Osteocyte (in vitro differentiated cells): ENCODE measurements at regions not wholly inside any gene's neighbourhood (a gene's known extent, or its start where the extent isn't known, plus 50 kb on each side); places are given as distances from the start of the nearest gene placed in this dataset.

Experiments used
- DNase-seq: peaks from one replicate; pipeline ENCODE4 v3.0.0; 2021; ENCODE audit warnings: mixed read lengths; ENCODE audit not compliant: unreplicated experiment; ENCODE audit errors: extremely low spot score
- H3K27ac Mint-ChIP-seq: one replicate; pipeline ENCODE4 v1.8.0; 2021; ENCODE audit warnings: mild to moderate bottlenecking, mixed read lengths; ENCODE audit not compliant: unreplicated experiment
- H3K27me3 Mint-ChIP-seq: one replicate; pipeline ENCODE4 v1.8.0; 2021; ENCODE audit warnings: mixed read lengths; ENCODE audit not compliant: unreplicated experiment
- H3K36me3 Mint-ChIP-seq: one replicate; pipeline ENCODE4 v1.8.0; 2021; ENCODE audit warnings: mixed read lengths; ENCODE audit not compliant: unreplicated experiment
- H3K4me1 Mint-ChIP-seq: one replicate; pipeline ENCODE4 v1.8.0; 2021; ENCODE audit warnings: mixed read lengths; ENCODE audit not compliant: unreplicated experiment
- H3K4me3 Mint-ChIP-seq: one replicate; pipeline ENCODE4 v1.8.0; 2021; ENCODE audit warnings: mild to moderate bottlenecking, moderate library complexity, mixed read lengths; ENCODE audit not compliant: unreplicated experiment
- H3K9me3 Mint-ChIP-seq: one replicate; pipeline ENCODE4 v1.8.0; 2021; ENCODE audit warnings: mixed read lengths; ENCODE audit not compliant: unreplicated experiment
- TF ChIP-seq, protein P1 (sequence below): fragments of 200-600 bp; sonication (generic); IDR thresholded peaks from 2 replicates; pipeline ENCODE4 v1.5.0; 2021; ENCODE audit warnings: antibody characterized with exemption, mild to moderate bottlenecking, moderate library complexity

DNA sequence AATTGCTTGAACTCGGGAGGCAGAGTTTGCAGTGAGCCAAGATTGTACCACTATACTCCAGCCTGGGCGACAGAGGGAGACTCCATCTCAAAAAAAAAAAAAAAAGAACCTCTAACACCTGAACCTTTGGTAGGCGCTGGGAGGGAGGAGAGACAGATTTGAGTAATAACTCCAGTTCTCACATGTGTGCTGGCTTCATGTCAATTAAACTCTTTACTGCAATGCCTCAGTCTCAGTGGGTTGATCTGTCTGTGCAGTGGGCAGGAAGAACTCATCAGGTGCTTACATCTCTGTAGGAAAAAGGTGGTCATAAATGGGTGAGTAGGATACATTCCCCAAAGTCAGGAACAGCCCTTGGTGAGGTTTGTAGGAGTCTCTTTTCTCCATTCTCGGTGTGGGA is 85.1 kb upstream of the ABCC4 start:
- DNase-seq = no peak
- H3K27ac Mint-ChIP-seq = no peak overlapping the region
- peaks cover 32% of the 10 kb centered on the region for H3K27me3 Mint-ChIP-seq
- H3K36me3 Mint-ChIP-seq = no peaks in the 10 kb centered on the region
- peaks cover 3% of the 10 kb centered on the region for H3K4me1 Mint-ChIP-seq
- no peak overlapping the region for H3K4me3 Mint-ChIP-seq
- H3K9me3 Mint-ChIP-seq = no peaks in the 10 kb centered on the region
- TF ChIP-seq, protein P1, sequence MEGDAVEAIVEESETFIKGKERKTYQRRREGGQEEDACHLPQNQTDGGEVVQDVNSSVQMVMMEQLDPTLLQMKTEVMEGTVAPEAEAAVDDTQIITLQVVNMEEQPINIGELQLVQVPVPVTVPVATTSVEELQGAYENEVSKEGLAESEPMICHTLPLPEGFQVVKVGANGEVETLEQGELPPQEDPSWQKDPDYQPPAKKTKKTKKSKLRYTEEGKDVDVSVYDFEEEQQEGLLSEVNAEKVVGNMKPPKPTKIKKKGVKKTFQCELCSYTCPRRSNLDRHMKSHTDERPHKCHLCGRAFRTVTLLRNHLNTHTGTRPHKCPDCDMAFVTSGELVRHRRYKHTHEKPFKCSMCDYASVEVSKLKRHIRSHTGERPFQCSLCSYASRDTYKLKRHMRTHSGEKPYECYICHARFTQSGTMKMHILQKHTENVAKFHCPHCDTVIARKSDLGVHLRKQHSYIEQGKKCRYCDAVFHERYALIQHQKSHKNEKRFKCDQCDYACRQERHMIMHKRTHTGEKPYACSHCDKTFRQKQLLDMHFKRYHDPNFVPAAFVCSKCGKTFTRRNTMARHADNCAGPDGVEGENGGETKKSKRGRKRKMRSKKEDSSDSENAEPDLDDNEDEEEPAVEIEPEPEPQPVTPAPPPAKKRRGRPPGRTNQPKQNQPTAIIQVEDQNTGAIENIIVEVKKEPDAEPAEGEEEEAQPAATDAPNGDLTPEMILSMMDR = no peak

DNA sequence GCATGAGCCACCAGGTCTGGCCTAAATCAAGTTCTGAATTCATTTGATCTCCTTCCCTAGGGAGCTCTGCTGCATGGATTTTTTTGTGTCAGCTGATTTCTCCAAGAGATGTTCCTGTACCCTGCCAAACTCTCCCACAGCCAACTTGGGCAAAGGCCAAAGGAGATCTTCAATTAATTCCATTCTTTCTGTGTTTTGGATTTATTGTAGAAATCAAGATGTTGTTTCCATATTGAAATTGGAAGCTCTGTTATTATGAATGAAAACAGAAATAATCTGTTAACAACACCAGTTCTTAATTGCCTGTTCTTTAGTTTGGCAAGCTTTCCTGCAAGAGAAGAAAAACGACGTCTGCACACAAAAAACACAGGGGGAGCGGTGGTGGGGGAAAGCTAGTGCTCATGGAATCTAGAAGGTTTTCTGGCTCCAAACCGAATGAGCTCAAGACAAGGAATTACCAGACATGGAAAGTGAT is 86.5 kb upstream of the ABCC4 start:
- H3K4me3 Mint-ChIP-seq = no peak overlapping the region

DNA sequence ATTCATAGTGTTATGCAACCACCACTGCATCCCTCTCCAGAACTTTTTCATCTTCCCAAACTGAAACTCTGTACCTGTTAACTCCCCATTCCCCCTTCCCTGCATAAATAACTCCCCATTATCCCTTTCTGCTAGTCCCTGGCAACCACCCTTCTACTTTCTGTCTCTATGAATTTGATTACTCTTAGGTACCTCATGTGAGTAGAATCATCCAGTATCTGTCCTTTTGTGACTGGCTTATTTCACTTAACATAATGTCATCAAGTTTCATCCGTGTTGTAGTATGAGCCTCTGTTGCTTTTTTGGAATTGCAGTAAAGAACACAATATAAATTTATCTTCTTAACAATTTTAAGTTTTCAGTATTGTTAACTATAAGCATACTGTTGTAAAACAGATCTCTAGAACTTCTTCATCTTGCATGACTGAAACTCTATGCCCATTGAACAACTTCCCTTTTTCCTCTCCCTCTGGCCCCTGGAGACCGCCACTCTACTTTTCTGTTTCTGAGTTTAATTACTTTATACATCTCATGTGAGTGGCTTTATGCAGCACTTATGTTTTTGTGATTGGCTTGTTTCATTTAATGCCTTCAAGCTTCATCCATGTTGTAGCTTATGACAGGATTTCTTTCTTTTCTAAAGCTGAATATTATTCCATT is 87.3 kb upstream of the ABCC4 start:
- H3K9me3 Mint-ChIP-seq = no peaks in the 10 kb centered on the region

More for the DNA sequence above, 86.5 kb upstream of the ABCC4 start:
- Mint-ChIP-seq H3K27me3 (peaks cover 39% of the 10 kb centered on the region), H3K27ac (no peak overlapping the region), H3K4me1 (peaks cover 3% of the 10 kb centered on the region), H3K9me3 (no peaks in the 10 kb centered on the region), H3K36me3 (no peaks in the 10 kb centered on the region)
- TF ChIP-seq, protein P1 = no peak
- DNase-seq = no peak

DNA sequence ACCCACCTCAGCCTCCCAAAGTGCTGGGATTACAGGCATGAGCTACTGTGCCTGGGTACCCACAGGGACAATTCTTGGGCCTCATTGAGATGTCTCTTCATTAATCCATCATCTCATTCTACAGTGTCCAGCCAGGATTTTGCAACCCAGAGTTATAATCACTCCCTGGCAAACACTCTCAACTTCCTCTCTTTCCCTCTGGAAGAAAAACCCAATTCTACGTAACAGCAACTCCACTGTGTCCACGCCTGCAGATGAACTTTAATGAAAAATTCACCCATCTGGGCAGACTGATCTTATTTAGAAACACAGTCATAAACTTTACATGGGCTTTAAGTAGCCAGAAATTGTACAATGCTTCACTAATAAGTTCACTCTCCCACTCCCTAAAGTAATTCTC is 90.1 kb upstream of the ABCC4 start:
- TF ChIP-seq, protein P1 = no peak
- peaks cover 51% of the 10 kb centered on the region for H3K27me3 Mint-ChIP-seq
- H3K36me3 Mint-ChIP-seq = no peaks in the 10 kb centered on the region
- DNase-seq = no peak
- no peak overlapping the region for H3K27ac Mint-ChIP-seq
- peaks cover 3% of the 10 kb centered on the region for H3K4me1 Mint-ChIP-seq
- no peaks in the 10 kb centered on the region for H3K9me3 Mint-ChIP-seq
- no peak overlapping the region for H3K4me3 Mint-ChIP-seq

More for the DNA sequence above, 87.3 kb upstream of the ABCC4 start:
- Mint-ChIP-seq H3K4me3 (no peak overlapping the region), H3K36me3 (no peaks in the 10 kb centered on the region), H3K27me3 (peaks cover 39% of the 10 kb centered on the region), H3K27ac (no peak overlapping the region), H3K4me1 (peaks cover 3% of the 10 kb centered on the region)
- TF ChIP-seq, protein P1 = no peak
- no peak for DNase-seq

DNA sequence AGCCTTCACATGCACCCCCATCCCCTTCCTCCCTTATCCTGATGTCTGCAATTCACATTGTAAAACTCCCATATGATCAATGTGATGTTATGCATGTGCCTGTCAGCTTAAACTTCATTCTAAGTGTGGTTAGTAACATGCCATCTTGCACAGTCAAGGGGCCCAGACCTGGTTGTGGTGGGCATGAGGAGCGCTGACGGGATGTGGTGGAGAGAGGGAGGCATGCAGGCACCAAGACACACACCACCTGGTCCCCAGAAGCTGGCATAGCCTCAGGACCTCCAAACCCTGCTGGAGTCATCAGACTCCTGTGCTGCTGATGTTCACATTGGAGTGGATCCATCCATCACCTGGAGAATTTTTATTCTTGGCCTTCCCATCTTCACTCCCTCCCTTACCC is 90.5 kb upstream of the ABCC4 start:
- Mint-ChIP-seq H3K4me3 (no peak overlapping the region), H3K9me3 (no peaks in the 10 kb centered on the region), H3K27ac (no peak overlapping the region), H3K27me3 (peaks cover 51% of the 10 kb centered on the region), H3K36me3 (no peaks in the 10 kb centered on the region), H3K4me1 (peaks cover 3% of the 10 kb centered on the region)
- TF ChIP-seq, protein P1 = no peak
- DNase-seq = no peak
